K562 (cell line): ENCODE measurements at regions not wholly inside any gene's neighbourhood (a gene's known extent, or its start where the extent isn't known, plus 50 kb on each side); places are given as distances from the start of the nearest gene placed in this dataset.

Experiments
- ATAC-seq: fragments of 200-7000 bp; cut with Tn5 transposase; 3 replicates; pipeline ENCODE4 v1.9.1; 2020; ENCODE audit warnings: moderate library complexity
- BruUV-seq: library from RNA; stranded (reverse); fragments of 400-500 nt; replicated peaks from 2 replicates; lab custom pipeline; 2021; lab: Mats Ljungman, UMichigan
- CTCF ChIA-PET: fragments of 300-600 bp; formaldehyde crosslinking; extraction: SDS; loops from one replicate; lab custom pipeline; 2021; ENCODE audit warnings: low intra/inter-chr PET ratio; lab: Yijun Ruan, JAX
- POLR2A ChIA-PET: fragments of 300-600, 350-650 bp; sonication (Branson Sonifier 250); formaldehyde crosslinking; extraction: SDS; loops from one replicate; lab custom pipeline; 2021; ENCODE audit warnings: antibody characterized with exemption, inconsistent platforms; lab: Yijun Ruan, JAX
- DNase-seq, 4 experiments: peaks; one replicate each; pipeline versions ENCODE4 v3.0.0 to v3.0.0-alpha.2; 2011 to 2018; ENCODE audit warnings: low spot score in 3 of 4, mixed read lengths in 3 of 4; ENCODE audit errors: extremely low read depth in 1 of 4
- FAIRE-seq: peaks from 2 replicates; lab custom pipeline; 2011; peaks lifted over from hg19 to GRCh38; lab: Jason Lieb, UNC
- H2AFZ ChIP-seq: 2 replicates; pipeline ENCODE4 v1.6.0; 2011; ENCODE audit warnings: low read depth, low read length, control low read depth, inconsistent platforms
- H3K27ac ChIP-seq: fragments of 200-600 bp; 3 replicates; pipeline ENCODE4 v1.8.0; 2011; ENCODE audit warnings: low read depth, mild to moderate bottlenecking, control low read depth, inconsistent platforms, low read length, moderate library complexity, mixed read lengths; ENCODE audit errors: extremely low read depth
- H3K27me3 ChIP-seq, 2 experiments: fragments of 300-600 bp in 1 of 2; 2 replicates in 1 of 2; 3 replicates in 1 of 2; pipeline versions ENCODE4 v1.6.0 to v1.8.0; 2011; ENCODE audit warnings: inconsistent platforms in 2 of 2, low read length in 2 of 2, mild to moderate bottlenecking in 1 of 2, mixed read lengths in 1 of 2, moderate library complexity in 1 of 2; ENCODE audit not compliant: control insufficient read depth in 2 of 2, insufficient read depth in 2 of 2
- H3K36me3 ChIP-seq: fragments of 300-600 bp; 3 replicates; pipeline ENCODE4 v1.8.0; 2011; ENCODE audit warnings: mild to moderate bottlenecking, low read length, inconsistent platforms; ENCODE audit not compliant: control insufficient read depth, insufficient read depth
- H3K4me1 ChIP-seq, 2 experiments: fragments of 200-600 bp in 1 of 2; replicated peaks in 1 of 2; 2 replicates in 1 of 2; 3 replicates in 1 of 2; pipeline versions ENCODE4 v1.5.1 to v1.8.0; 2011; ENCODE audit warnings: inconsistent platforms in 2 of 2, low read length in 2 of 2, mild to moderate bottlenecking in 1 of 2, mixed read lengths in 1 of 2, moderate library complexity in 1 of 2; ENCODE audit not compliant: control insufficient read depth in 2 of 2, insufficient read depth in 2 of 2
- H3K4me2 ChIP-seq: 2 replicates; pipeline ENCODE4 v1.6.1; 2011; ENCODE audit warnings: low read length, control low read depth, inconsistent platforms, mixed read lengths; ENCODE audit not compliant: insufficient read depth
- H3K4me3 ChIP-seq: fragments of 200-600 bp; sonication (generic), shearing (Covaris generic); 2 replicates; pipeline ENCODE4 v1.5.1; 2016; ENCODE audit warnings: control low read depth, inconsistent platforms
- H3K79me2 ChIP-seq: fragments of 200-600 bp; 3 replicates; pipeline ENCODE4 v1.8.0; 2011; ENCODE audit warnings: low read length, inconsistent platforms; ENCODE audit not compliant: control insufficient read depth, insufficient read depth
- H3K9ac ChIP-seq, 2 experiments: 2 replicates each; pipeline versions ENCODE4 v1.6.0 to v1.6.1; 2011; ENCODE audit warnings: low read depth in 2 of 2, low read length in 2 of 2, control low read depth in 1 of 2, inconsistent platforms in 1 of 2, mild to moderate bottlenecking in 1 of 2, mixed read lengths in 1 of 2; ENCODE audit not compliant: insufficient read depth in 1 of 2
- H3K9me1 ChIP-seq: one replicate; pipeline ENCODE4 v1.6.0; 2011; ENCODE audit warnings: inconsistent platforms, mild to moderate bottlenecking, low read length, moderate library complexity; ENCODE audit not compliant: control insufficient read depth, insufficient read depth
- H3K9me3 ChIP-seq: replicated peaks from 2 replicates; pipeline ENCODE4 v1.5.1; 2011; ENCODE audit warnings: low read depth, low read length, inconsistent platforms; ENCODE audit not compliant: control insufficient read depth, insufficient read depth
- H4K20me1 ChIP-seq: replicated peaks from 2 replicates; pipeline ENCODE4 v1.6.1; 2011; ENCODE audit warnings: low read length, inconsistent platforms, mixed read lengths; ENCODE audit not compliant: control insufficient read depth, insufficient read depth
- DIDO1 ChIP-seq: fragments of 450-650 bp; IDR thresholded peaks from 2 replicates; pipeline ENCODE4 v1.6.1; 2016; ENCODE audit warnings: low read depth, missing biosample characterization, missing genetic modification characterization
- HES1 ChIP-seq: fragments of 450-650 bp; IDR thresholded peaks from 2 replicates; pipeline ENCODE4 v1.6.1; 2016; ENCODE audit warnings: low read depth, mild to moderate bottlenecking, moderate library complexity
- MTA1 ChIP-seq: fragments of 450-650 bp; IDR thresholded peaks from 2 replicates; pipeline ENCODE4 v1.6.1; 2017; ENCODE audit warnings: borderline replicate concordance
- ZNF311 ChIP-seq: fragments of 250-450 bp; sonication (Bioruptor Pico); IDR thresholded peaks from 2 replicates; pipeline ENCODE4 v1.4.0; 2020; ENCODE audit warnings: mild to moderate bottlenecking, moderate library complexity
- WGBS: fragments of 100-300 bp; shearing (Covaris generic); methylation state at CpG from one replicate; pipeline ENCODE4 v1.1.6; 2016; ENCODE audit warnings: low coverage, mixed read lengths; ENCODE audit not compliant: insufficient coverage; ENCODE audit errors: missing lambda C conversion rate; 5-methylcytosine and 5-hydroxymethylcytosine counted together
- in situ Hi-C: fragments of 300-500 bp; cut with MboI; formaldehyde crosslinking; loops from 4 replicates; pipeline ENCODE4 v1.15.0; 2018; ENCODE audit warnings: inconsistent platforms, mixed read lengths
- intact Hi-C: fragments of 100-400 bp; cut with micrococcal nuclease; formaldehyde crosslinking; loops from 2 replicates; pipeline ENCODE4 v1.14.2; 2022

GRCh38 chr3:34832865-34833508 lies 806.3 kb upstream of the ARPP21 start:
- POLR2A ChIA-PET, result no interaction called here
- BruUV-seq, result no TSS peak
- no peak for TF ChIP-seq ZNF311 (CRISPR knock-in tag)
- no peak for TF ChIP-seq HES1
- TF ChIP-seq MTA1, result no peak
- no peak for TF ChIP-seq DIDO1
- no peaks in the 10 kb centered on the region for H3K27me3 ChIP-seq
- no peaks in the 10 kb centered on the region for H3K4me1 ChIP-seq
- no peaks in the 10 kb centered on the region for H3K79me2 ChIP-seq
- no peaks in the 10 kb centered on the region for H4K20me1 ChIP-seq
- H2AFZ ChIP-seq, result no peak overlapping the region
- H3K4me2 ChIP-seq, result no peak overlapping the region
- H3K9ac ChIP-seq, result no peak overlapping the region
- WGBS, result 0% methylated on average over 1 of the region's 1 CpG
- no peak for FAIRE-seq
- H3K27ac ChIP-seq, result no peak overlapping the region
- no peaks in the 10 kb centered on the region; the same call in 1 of the 2 replicates for H3K9me3 ChIP-seq
- ATAC-seq, result no peak
- no peak for DNase-seq
- no peaks in the 10 kb centered on the region for H3K36me3 ChIP-seq
- intact Hi-C loops (no loop called here), in situ Hi-C loops (no loop called here)
- H3K9me1 ChIP-seq, result no peaks in the 10 kb centered on the region
- no peak overlapping the region for H3K4me3 ChIP-seq
- CTCF ChIA-PET, result no interaction called here
